ENCODE measurements at regions not wholly inside any gene's neighbourhood (a gene's known extent, or its start where the extent isn't known, plus 50 kb on each side); places are given as distances from the start of the nearest gene placed in this dataset.

GRCh38 chr4:33323393-33323792 lies 2603.2 kb downstream of the PCDH7 start:
- 83% methylated on average over 1 of the region's 1 CpG for WGBS
- H3K27me3 ChIP-seq (replicated peaks; ENCODE audit: insufficient read depth): no peaks in the 10 kb centered on the region
- intact Hi-C loops (cut with DNase I): no loop called here
- H3K4me1 ChIP-seq (replicated peaks): no peaks in the 10 kb centered on the region
- H3K27ac ChIP-seq: no peak overlapping the region
- H3K4me3 ChIP-seq: no peak overlapping the region
- H3K9me3 ChIP-seq: no peaks in the 10 kb centered on the region
- no peak for DNase-seq (ENCODE audit: low spot score)
- no peak for TF ChIP-seq POLR2A (IDR thresholded peaks at IDR 0.05)
- no peaks in the 10 kb centered on the region for H3K36me3 ChIP-seq

DNA sequence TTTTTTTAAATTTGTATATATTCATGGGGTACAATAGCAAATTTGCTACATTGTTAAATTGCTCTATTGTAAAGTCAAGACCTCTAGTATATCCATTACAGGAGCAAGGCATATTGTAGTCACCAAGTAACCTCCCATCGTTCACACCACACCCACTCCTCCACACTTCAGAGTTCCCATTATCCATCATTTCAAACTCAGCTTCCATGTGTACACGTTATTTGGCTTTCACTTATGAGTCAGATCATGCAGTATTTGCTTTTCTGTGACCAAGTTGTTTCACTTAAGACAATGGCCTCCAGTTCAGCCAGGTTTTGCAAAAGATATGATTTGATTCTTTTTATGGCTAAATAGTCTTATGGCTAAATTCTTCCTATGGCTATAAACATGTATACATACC lies 2614.2 kb downstream of the PCDH7 start:
- Histone ChIP-seq H3K9me3 (no peaks in the 10 kb centered on the region), H3K4me3 (no peak overlapping the region), H3K4me1 (replicated peaks) (no peaks in the 10 kb centered on the region), H3K36me3 (no peaks in the 10 kb centered on the region), H3K27me3 (replicated peaks; ENCODE audit: insufficient read depth) (no peaks in the 10 kb centered on the region), H3K27ac (no peak overlapping the region)
- 57% methylated on average over 2 of the region's 2 CpGs for WGBS
- intact Hi-C loops (cut with DNase I): no loop called here
- TF ChIP-seq, protein P1, sequence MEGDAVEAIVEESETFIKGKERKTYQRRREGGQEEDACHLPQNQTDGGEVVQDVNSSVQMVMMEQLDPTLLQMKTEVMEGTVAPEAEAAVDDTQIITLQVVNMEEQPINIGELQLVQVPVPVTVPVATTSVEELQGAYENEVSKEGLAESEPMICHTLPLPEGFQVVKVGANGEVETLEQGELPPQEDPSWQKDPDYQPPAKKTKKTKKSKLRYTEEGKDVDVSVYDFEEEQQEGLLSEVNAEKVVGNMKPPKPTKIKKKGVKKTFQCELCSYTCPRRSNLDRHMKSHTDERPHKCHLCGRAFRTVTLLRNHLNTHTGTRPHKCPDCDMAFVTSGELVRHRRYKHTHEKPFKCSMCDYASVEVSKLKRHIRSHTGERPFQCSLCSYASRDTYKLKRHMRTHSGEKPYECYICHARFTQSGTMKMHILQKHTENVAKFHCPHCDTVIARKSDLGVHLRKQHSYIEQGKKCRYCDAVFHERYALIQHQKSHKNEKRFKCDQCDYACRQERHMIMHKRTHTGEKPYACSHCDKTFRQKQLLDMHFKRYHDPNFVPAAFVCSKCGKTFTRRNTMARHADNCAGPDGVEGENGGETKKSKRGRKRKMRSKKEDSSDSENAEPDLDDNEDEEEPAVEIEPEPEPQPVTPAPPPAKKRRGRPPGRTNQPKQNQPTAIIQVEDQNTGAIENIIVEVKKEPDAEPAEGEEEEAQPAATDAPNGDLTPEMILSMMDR (IDR thresholded peaks at IDR 0.05): no peak
- TF ChIP-seq POLR2AphosphoS5 (IDR thresholded peaks at IDR 0.05) (no peak), POLR2A (IDR thresholded peaks at IDR 0.05) (no peak)
- no peak for DNase-seq (ENCODE audit: low spot score)

GRCh38 chr4:33339762-33340161 lies 2619.6 kb downstream of the PCDH7 start:
- no peaks in the 10 kb centered on the region for H3K9me3 ChIP-seq
- no peaks in the 10 kb centered on the region for H3K27me3 ChIP-seq (replicated peaks; ENCODE audit: insufficient read depth)
- H3K4me1 ChIP-seq (replicated peaks): no peaks in the 10 kb centered on the region
- intact Hi-C loops (cut with DNase I): no loop called here
- H3K36me3 ChIP-seq: no peaks in the 10 kb centered on the region
- no peak overlapping the region for H3K27ac ChIP-seq
- H3K4me3 ChIP-seq: no peak overlapping the region
- no peak for TF ChIP-seq POLR2A (IDR thresholded peaks at IDR 0.05)
- TF ChIP-seq POLR2AphosphoS5 (IDR thresholded peaks at IDR 0.05): no peak
- WGBS: 83% methylated on average over 3 of the region's 3 CpGs
- DNase-seq (ENCODE audit: low spot score): no peak

GRCh38 chr4:33340168-33340567 lies 2620.0 kb downstream of the PCDH7 start:
- no peaks in the 10 kb centered on the region for H3K9me3 ChIP-seq
- H3K4me3 ChIP-seq: no peak overlapping the region
- intact Hi-C loops (cut with DNase I): no loop called here
- no peak overlapping the region for H3K27ac ChIP-seq
- H3K4me1 ChIP-seq (replicated peaks): no peaks in the 10 kb centered on the region
- no peaks in the 10 kb centered on the region for H3K27me3 ChIP-seq (replicated peaks; ENCODE audit: insufficient read depth)
- DNase-seq (ENCODE audit: low spot score): no peak
- WGBS: 81% methylated on average over 5 of the region's 5 CpGs
- TF ChIP-seq POLR2A (IDR thresholded peaks at IDR 0.05): no peak
- TF ChIP-seq POLR2AphosphoS5 (IDR thresholded peaks at IDR 0.05): no peak
- TF ChIP-seq, protein P1 (IDR thresholded peaks at IDR 0.05): no peak
- H3K36me3 ChIP-seq: no peaks in the 10 kb centered on the region

DNA sequence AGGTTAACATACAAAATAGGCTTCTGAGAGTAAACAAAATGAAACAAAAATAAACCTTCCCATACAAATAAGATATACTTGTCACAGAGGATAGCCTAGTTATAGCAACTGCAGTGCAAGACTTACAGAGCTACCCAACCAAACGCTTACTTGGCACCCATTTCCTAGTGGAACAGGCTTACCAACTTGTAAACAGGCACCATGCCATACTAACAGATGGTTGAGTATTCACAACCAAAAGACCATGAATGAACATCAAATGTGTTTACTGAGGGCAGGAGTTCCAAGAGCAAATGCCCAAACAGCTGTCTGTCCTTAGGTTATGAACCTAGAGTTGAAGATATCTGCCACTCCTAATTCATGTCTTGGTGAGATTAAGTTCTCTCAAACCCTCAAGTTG lies 2629.2 kb downstream of the PCDH7 start:
- DNase-seq (ENCODE audit: low spot score): no peak
- Histone ChIP-seq H3K27me3 (replicated peaks; ENCODE audit: insufficient read depth) (no peaks in the 10 kb centered on the region), H3K36me3 (no peaks in the 10 kb centered on the region), H3K9me3 (no peaks in the 10 kb centered on the region), H3K27ac (no peak overlapping the region), H3K4me1 (replicated peaks) (no peaks in the 10 kb centered on the region), H3K4me3 (no peak overlapping the region)
- TF ChIP-seq POLR2AphosphoS5 (IDR thresholded peaks at IDR 0.05) (no peak), POLR2A (IDR thresholded peaks at IDR 0.05) (no peak)
- TF ChIP-seq, protein P1 (IDR thresholded peaks at IDR 0.05): no peak
- WGBS: 27% methylated on average over 1 of the region's 1 CpG
- intact Hi-C loops (cut with DNase I): no loop called here

- 41% methylated on average over 1 of the region's 1 CpG for WGBS
- no peak for DNase-seq (ENCODE audit: low spot score)
- Histone ChIP-seq H3K36me3 (no peaks in the 10 kb centered on the region), H3K4me1 (replicated peaks) (no peaks in the 10 kb centered on the region), H3K27ac (no peak overlapping the region), H3K4me3 (no peak overlapping the region), H3K9me3 (no peaks in the 10 kb centered on the region), H3K27me3 (replicated peaks; ENCODE audit: insufficient read depth) (no peaks in the 10 kb centered on the region)
- intact Hi-C loops (cut with DNase I): no loop called here
- TF ChIP-seq POLR2AphosphoS5 (IDR thresholded peaks at IDR 0.05) (no peak), POLR2A (IDR thresholded peaks at IDR 0.05) (no peak)
- TF ChIP-seq, protein P1 (IDR thresholded peaks at IDR 0.05): no peak
Measured at GRCh38 chr4:33357121-33357520, 2637.0 kb downstream of the PCDH7 start.
